ENCODE measurements at regions not wholly inside any gene's neighbourhood (a gene's known extent, or its start where the extent isn't known, plus 50 kb on each side); places are given as distances from the start of the nearest gene placed in this dataset.
A peak's percentile ranks its signal among the peaks of the same experiment; 100 is the strongest.
"Not testable (repeated sequence)": the region's sequence is repeated elsewhere in the genome, so short reads cannot be mapped to it uniquely, and the experiment has no call there.

DNA sequence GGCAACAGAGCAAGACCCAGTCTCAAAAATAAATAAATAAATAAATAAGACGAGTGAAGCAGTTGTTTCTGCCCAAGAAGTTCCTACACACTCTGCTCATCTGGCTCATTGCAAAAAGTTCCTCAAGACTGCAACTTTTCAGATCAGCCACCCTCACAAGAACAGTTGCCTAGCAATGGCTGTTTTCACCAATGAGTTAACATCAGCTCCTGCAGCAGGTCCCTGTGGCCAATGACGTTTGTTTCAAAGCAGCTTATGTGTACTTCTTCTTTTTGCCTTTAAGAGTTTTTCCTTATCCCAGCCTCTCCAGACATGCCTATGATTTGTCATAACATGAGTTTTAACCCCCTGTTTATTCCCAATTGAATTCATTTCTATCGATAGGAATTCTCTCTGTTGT lies 118.4 kb upstream of the SPRED1 start:
- H3K27ac Mint-ChIP-seq: no peak overlapping the region
- no peaks in the 10 kb centered on the region for H3K9me3 Mint-ChIP-seq
- ATAC-seq (ENCODE audit: low read depth) (peak; percentile 41), DNase-seq (ENCODE audit: low spot score in 2 of 2) (no peak)
- peaks cover 1% of the 10 kb centered on the region for H3K27me3 Mint-ChIP-seq
- H3K36me3 Mint-ChIP-seq: no peaks in the 10 kb centered on the region
- no peak overlapping the region for H3K4me3 Mint-ChIP-seq
- peaks cover 15% of the 10 kb centered on the region for H3K4me1 Mint-ChIP-seq

DNA sequence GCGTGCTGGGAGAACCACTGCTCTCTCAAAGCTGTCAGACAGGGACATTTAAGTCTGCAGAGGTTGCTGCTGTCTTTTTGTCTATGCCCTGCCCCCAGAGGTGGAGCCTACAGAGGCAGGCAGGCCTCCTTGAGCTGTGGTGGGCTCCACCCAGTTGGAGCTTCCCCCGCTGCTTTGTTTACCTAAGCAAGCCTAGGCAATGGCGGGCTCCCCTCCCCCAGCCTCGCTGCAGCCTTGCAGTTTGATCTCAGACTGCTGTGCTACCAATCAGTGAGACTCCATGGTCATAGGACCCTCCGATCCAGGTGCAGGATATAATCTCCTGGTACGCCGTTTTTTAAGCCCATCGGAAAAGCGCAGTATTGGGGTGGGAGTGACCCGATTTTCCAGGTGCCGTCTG lies 110.4 kb upstream of the SPRED1 start:
- H3K9me3 Mint-ChIP-seq; ATAC-seq (ENCODE audit: low read depth); H3K36me3 Mint-ChIP-seq; H3K4me1 Mint-ChIP-seq; H3K27me3 Mint-ChIP-seq; H3K4me3 Mint-ChIP-seq; DNase-seq (ENCODE audit: low spot score in 2 of 2); H3K27ac Mint-ChIP-seq: not testable (repeated sequence)

DNA sequence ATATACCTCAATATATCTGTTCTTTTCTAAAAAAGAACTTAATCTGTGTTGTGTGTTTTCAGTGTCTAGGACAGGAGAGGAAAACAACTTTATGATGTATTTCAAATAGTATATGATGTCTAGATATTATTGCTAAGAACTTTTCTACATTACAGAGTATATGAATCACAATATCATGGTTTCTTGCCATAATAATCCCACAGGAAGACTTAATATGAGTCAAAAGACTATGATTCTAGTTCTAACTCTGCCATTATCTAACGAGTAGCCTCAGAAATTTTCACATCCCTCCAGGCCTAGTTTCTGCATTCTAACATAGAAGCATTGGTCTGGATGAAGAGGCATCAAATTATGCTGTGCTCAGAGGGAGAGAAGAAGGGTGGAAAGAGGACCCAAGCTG lies 107.7 kb upstream of the SPRED1 start:
- Mint-ChIP-seq H3K27ac (no peak overlapping the region), H3K9me3 (peaks cover 2% of the 10 kb centered on the region)

DNA sequence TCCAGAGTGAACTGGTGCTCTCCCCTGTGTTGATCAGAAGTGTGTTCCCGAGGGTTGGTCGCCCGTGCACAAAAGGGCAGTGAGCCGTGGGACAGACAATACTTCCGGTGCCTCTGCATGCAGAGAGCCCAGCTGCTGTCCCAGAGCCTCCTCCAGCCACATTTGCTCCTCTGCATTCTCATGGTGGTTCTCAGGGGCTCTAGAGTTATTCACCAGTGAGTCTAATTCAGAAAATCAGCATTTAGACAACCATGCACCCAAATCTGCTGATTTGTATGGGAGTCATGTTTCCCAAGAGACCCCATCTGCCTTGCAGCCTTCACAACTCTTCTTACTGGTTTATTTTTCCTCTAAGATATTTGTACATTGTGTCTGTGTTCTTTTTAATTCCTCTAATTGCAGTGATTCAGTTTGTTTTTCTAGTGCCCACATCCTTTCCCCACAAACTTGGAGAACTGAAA lies 107.0 kb upstream of the SPRED1 start:
- Mint-ChIP-seq H3K27me3 (peaks cover 4% of the 10 kb centered on the region), H3K4me1 (peaks cover 8% of the 10 kb centered on the region), H3K9me3 (peaks cover 8% of the 10 kb centered on the region), H3K27ac (no peak overlapping the region), H3K36me3 (peaks cover 2% of the 10 kb centered on the region), H3K4me3 (no peak overlapping the region)
- no peak for DNase-seq (ENCODE audit: low spot score in 2 of 2)
- no peak for ATAC-seq (ENCODE audit: low read depth)

More for the DNA sequence above, 107.7 kb upstream of the SPRED1 start:
- Mint-ChIP-seq H3K36me3 (peaks cover 2% of the 10 kb centered on the region), H3K4me1 (peaks cover 8% of the 10 kb centered on the region), H3K4me3 (no peak overlapping the region), H3K27me3 (peaks cover 4% of the 10 kb centered on the region)
- no peak for ATAC-seq (ENCODE audit: low read depth)
- DNase-seq (ENCODE audit: low spot score in 2 of 2): no peak

DNA sequence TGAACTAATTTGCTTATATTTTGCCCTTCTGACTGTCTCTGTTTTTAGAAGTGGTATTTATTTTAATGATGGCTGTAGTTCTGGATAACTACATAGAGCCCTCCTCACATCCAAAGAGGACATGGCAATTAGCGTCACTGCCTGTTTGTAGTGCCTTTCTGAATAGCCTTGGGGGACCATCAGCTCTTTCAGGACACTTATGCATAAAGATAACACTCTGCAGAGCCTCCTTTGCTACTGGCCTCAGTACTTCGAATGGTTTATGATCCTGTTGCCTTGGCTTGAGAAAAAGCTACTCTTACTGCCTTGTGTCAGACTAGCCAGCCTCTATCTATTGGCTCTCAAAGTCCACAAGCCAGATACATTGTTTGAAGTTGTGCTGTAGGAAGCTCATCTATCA lies 105.4 kb upstream of the SPRED1 start:
- DNase-seq (ENCODE audit: low spot score in 2 of 2): no peak
- no peak overlapping the region for H3K27ac Mint-ChIP-seq
- H3K4me3 Mint-ChIP-seq: no peak overlapping the region
- peaks cover 9% of the 10 kb centered on the region for H3K9me3 Mint-ChIP-seq
- no peak for ATAC-seq (ENCODE audit: low read depth)
- peaks cover 4% of the 10 kb centered on the region for H3K27me3 Mint-ChIP-seq
- peaks cover 8% of the 10 kb centered on the region for H3K4me1 Mint-ChIP-seq
- peaks cover 2% of the 10 kb centered on the region for H3K36me3 Mint-ChIP-seq

DNA sequence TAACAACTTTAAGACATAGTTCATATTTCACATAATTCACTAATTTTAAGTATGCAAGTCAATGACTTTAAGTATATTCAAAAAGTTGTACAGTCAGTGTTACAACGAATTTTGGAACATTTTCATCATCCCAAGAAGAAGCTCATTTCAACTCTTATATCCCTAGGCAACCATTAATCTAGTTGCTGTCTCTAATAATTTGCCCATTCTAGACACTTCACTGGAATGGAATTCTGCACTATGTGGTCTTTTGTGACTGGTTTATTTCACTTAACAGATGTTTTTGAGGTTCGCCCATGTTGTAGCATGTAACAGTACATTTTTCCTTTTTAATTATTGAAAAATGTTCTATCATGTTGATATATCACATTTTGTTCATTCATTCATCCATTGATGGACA lies 104.2 kb upstream of the SPRED1 start:
- ATAC-seq (ENCODE audit: low read depth): no peak
- Mint-ChIP-seq H3K9me3 (peaks cover 7% of the 10 kb centered on the region), H3K27me3 (no peaks in the 10 kb centered on the region), H3K27ac (no peak overlapping the region), H3K36me3 (no peaks in the 10 kb centered on the region), H3K4me3 (no peak overlapping the region), H3K4me1 (peaks cover 8% of the 10 kb centered on the region)
- no peak for DNase-seq (ENCODE audit: low spot score in 2 of 2)

DNA sequence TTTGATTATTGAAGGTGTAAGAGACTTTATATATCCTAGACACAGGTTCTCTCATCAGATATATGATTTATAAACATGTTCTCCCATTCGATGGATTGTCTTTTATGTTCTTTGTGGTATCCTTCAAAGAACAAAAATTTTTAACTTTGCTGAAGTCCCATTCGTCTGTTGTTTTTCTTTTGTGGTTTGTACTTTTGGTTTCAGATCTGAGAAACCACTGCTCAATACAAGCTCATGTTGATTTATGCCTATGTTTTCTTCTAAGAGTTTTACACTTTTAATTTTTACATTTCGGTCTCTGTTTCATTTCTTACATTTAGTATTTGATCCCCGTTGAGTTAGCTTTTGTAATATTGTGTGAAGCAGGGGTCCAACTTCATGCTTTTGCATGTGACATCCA lies 103.3 kb upstream of the SPRED1 start:
- no peak for DNase-seq (ENCODE audit: low spot score in 2 of 2)
- ATAC-seq (ENCODE audit: low read depth): no peak
- no peak overlapping the region for H3K27ac Mint-ChIP-seq
- no peaks in the 10 kb centered on the region for H3K36me3 Mint-ChIP-seq
- H3K4me3 Mint-ChIP-seq: no peak overlapping the region
- peaks cover 8% of the 10 kb centered on the region for H3K4me1 Mint-ChIP-seq
- peaks cover 7% of the 10 kb centered on the region for H3K9me3 Mint-ChIP-seq
- H3K27me3 Mint-ChIP-seq: no peaks in the 10 kb centered on the region

DNA sequence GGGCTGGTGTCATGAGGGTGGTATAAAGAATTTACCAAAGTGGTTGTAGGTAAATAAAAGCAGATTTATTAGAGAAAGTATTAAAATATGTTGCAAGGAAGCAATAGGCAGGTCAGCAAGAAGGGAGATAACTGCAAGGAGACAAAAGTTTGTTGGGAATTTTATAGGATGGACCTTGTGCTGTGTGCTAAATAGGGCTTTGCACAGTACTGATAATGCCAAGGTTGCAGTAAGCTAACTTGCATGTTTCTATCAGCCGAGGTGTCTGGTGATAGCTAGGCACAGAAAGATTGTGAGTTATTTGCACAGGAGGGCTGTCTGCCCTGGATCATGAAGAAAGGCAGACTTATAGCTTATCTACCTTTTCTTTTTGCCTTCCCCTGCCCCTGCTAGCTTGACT lies 102.5 kb upstream of the SPRED1 start:
- no peak for DNase-seq (ENCODE audit: low spot score in 2 of 2)
- no peaks in the 10 kb centered on the region for H3K27me3 Mint-ChIP-seq
- H3K9me3 Mint-ChIP-seq: peaks cover 7% of the 10 kb centered on the region
- no peaks in the 10 kb centered on the region for H3K36me3 Mint-ChIP-seq
- H3K4me1 Mint-ChIP-seq: peaks cover 8% of the 10 kb centered on the region
- no peak overlapping the region for H3K27ac Mint-ChIP-seq
- ATAC-seq (ENCODE audit: low read depth): no peak
- H3K4me3 Mint-ChIP-seq: no peak overlapping the region

DNA sequence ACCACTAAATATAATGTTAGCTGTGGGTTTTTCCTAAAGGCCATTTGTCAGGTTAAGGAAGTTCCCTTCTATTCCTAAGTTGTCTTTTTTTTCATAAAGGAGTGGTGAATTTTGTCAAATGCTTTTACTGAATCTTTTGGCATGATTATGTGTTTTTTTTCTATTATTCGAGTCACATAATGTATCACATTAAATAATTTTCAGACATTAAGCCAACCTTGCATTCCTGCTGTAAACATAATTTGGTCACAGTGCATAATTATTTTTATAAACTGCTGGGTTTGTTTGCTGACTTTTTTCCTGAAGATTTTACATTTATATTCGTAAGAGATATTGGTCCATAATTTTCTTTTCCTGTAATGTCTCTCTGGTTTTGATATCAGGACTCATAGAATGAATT lies 101.8 kb upstream of the SPRED1 start:
- Mint-ChIP-seq H3K4me1 (peaks cover 5% of the 10 kb centered on the region), H3K4me3 (no peak overlapping the region), H3K9me3 (peaks cover 7% of the 10 kb centered on the region), H3K27ac (no peak overlapping the region), H3K27me3 (no peaks in the 10 kb centered on the region), H3K36me3 (no peaks in the 10 kb centered on the region)
- no peak for ATAC-seq (ENCODE audit: low read depth)
- DNase-seq (ENCODE audit: low spot score in 2 of 2): no peak

DNA sequence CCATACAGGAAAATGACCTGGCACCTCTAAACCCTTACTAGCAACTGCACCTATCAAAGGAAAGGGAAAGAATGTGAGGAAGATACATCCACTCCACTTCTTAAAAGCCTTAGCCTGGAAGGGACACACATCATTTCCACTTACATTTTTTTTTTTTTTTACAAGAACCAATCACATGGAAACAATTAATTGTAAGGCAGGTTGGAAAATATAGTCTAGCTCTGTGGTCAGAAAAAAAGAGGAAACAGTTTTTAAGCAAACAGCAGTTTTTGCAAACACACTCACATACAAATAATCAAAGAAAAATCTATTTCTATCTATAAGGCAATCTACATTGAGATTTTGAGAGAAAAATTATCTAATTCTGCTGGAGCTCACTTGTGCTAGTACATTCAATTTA lies 98.9 kb upstream of the SPRED1 start:
- H3K4me1 Mint-ChIP-seq: peaks cover 3% of the 10 kb centered on the region
- ATAC-seq (ENCODE audit: low read depth): no peak
- no peak overlapping the region for H3K4me3 Mint-ChIP-seq
- no peak overlapping the region for H3K27ac Mint-ChIP-seq
- peaks cover 3% of the 10 kb centered on the region for H3K27me3 Mint-ChIP-seq
- no peaks in the 10 kb centered on the region for H3K36me3 Mint-ChIP-seq
- peaks cover 10% of the 10 kb centered on the region for H3K9me3 Mint-ChIP-seq
- DNase-seq (ENCODE audit: low spot score in 2 of 2): no peak

DNA sequence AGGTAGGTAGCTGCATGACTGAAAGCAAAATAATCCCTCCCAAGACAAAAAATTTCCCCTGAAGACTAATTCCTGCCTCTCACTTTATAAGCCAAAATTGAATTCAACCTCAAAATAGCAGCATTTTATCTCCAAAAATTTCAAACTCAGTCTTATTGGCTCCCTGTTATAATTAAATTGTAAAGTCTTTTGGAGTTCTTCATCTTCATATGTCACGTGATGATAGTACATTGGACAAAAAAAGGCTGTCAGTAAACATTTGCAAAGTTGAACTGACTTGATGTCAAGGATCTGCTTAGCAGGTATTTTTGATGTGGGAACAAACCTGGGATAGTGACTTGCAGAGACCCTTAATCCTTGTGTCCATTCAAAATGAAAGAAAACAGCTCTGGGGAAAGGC lies 98.4 kb upstream of the SPRED1 start:
- H3K9me3 Mint-ChIP-seq: peaks cover 10% of the 10 kb centered on the region
- H3K27ac Mint-ChIP-seq: no peak overlapping the region
- ATAC-seq (ENCODE audit: low read depth) (no peak), DNase-seq (ENCODE audit: low spot score in 2 of 2) (no peak)
- H3K4me3 Mint-ChIP-seq: no peak overlapping the region
- peaks cover 6% of the 10 kb centered on the region for H3K27me3 Mint-ChIP-seq
- H3K4me1 Mint-ChIP-seq: peaks cover 3% of the 10 kb centered on the region
- H3K36me3 Mint-ChIP-seq: no peaks in the 10 kb centered on the region

DNA sequence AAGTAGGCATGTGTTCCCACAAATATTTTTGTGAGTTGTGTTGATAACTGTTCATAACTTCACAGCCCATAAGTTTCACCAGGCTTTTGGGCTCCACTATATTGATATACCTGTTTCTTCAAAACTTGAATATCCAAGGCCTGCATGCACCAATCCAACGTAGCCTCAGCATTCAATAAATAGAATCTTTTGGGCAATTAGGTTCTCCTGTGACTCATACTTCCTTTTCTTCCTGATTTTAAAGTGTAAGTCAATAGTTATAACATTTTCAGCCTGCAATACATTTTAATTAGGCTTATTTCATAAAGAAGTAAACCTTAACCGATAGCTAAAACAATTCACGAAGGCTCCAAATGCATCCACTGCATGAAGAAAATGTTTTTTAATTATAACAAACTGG lies 97.8 kb upstream of the SPRED1 start:
- H3K9me3 Mint-ChIP-seq: peaks cover 10% of the 10 kb centered on the region
- no peak overlapping the region for H3K27ac Mint-ChIP-seq

DNA sequence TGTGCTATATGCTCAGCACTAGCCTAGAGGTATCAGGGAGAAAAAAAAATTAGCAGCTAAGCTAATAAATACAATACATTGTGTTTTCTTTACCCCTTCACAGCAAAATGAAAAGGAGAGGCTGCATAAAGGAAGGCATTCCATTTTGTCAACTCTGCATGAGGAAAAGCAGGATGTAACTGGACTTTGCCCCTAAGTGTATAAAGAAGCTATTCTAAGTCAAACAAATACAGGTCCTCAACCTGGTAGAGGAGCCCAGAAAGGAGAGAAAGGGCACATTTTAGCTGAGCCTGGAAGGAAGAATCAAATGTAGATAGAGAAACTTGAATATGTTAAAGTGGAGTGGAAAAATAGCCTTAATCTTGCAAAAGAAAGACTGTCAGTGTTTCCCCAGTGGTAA lies 89.0 kb upstream of the SPRED1 start:
- Mint-ChIP-seq H3K36me3 (no peaks in the 10 kb centered on the region), H3K9me3 (no peaks in the 10 kb centered on the region), H3K4me1 (no peaks in the 10 kb centered on the region), H3K27ac (no peak overlapping the region), H3K27me3 (peaks cover 14% of the 10 kb centered on the region), H3K4me3 (no peak overlapping the region)
- DNase-seq (ENCODE audit: low spot score in 2 of 2) (no peak), ATAC-seq (ENCODE audit: low read depth) (no peak)

More for the DNA sequence above, 97.8 kb upstream of the SPRED1 start:
- Mint-ChIP-seq H3K27me3 (peaks cover 6% of the 10 kb centered on the region), H3K4me1 (no peaks in the 10 kb centered on the region), H3K36me3 (no peaks in the 10 kb centered on the region), H3K4me3 (no peak overlapping the region)
- no peak for DNase-seq (ENCODE audit: low spot score in 2 of 2)
- ATAC-seq (ENCODE audit: low read depth): no peak

DNA sequence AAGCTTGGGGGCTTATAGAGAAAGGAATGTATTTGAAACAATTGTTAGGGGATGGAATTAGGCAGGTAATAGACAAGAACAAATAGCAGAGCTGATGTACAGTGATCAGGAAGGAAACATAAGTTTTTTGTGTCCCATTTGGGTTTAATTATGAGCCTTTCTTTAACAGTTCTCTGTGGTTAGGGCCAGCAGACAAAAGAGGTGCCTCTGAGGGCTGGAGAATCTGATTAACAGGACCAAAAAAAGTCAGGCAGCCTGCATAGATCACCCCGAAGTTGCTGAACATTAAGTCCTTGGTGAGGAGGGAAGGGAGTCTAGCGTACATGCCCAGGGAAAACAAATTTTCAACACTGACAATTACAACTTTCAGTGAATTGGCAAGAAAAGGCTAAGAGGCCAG lies 88.6 kb upstream of the SPRED1 start:
- H3K4me3 Mint-ChIP-seq: no peak overlapping the region
- ATAC-seq (ENCODE audit: low read depth): no peak
- no peaks in the 10 kb centered on the region for H3K9me3 Mint-ChIP-seq
- H3K36me3 Mint-ChIP-seq: no peaks in the 10 kb centered on the region
- no peak for DNase-seq (ENCODE audit: low spot score in 2 of 2)
- H3K27ac Mint-ChIP-seq: no peak overlapping the region
- peaks cover 10% of the 10 kb centered on the region for H3K27me3 Mint-ChIP-seq
- no peaks in the 10 kb centered on the region for H3K4me1 Mint-ChIP-seq

DNA sequence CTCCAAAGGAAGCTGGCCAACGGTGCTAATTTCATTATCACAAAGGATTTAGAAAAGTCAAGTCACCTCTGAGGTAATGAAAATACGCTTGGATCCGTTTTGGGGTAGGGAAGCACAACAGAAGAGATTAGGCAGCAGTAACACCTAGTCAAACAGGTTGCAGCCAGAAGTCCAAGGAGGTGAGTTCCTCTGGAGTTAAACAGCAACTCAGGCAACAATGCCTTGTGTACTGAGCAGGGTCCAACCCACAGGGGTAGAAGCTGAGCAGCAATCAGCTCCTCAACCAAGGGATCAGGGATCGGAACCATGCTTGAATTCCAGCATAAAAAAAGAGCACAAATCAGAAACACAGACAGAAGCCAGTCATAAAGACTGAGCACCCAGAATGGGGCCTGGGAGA lies 88.1 kb upstream of the SPRED1 start:
- DNase-seq (ENCODE audit: low spot score in 2 of 2) (no peak), ATAC-seq (ENCODE audit: low read depth) (no peak)
- H3K27me3 Mint-ChIP-seq: peaks cover 10% of the 10 kb centered on the region
- no peaks in the 10 kb centered on the region for H3K9me3 Mint-ChIP-seq
- H3K4me1 Mint-ChIP-seq: no peaks in the 10 kb centered on the region
- H3K4me3 Mint-ChIP-seq: no peak overlapping the region
- H3K27ac Mint-ChIP-seq: no peak overlapping the region
- no peaks in the 10 kb centered on the region for H3K36me3 Mint-ChIP-seq

All from memory B cell (primary cell).